ENCODE measurements at regions not wholly inside any gene's neighbourhood (a gene's known extent, or its start where the extent isn't known, plus 50 kb on each side); places are given as distances from the start of the nearest gene placed in this dataset.
A peak's percentile ranks its signal among the peaks of the same experiment; 100 is the strongest.

GRCh38 chr5:44868541-44868940, 59.8 kb downstream of the MRPS30 start:
- DNase-seq: no peak

- no peak for DNase-seq
Measured at GRCh38 chr5:44869928-44870327, 61.2 kb downstream of the MRPS30 start.

- no peak for DNase-seq
Measured at GRCh38 chr5:44870430-44870829, 61.7 kb downstream of the MRPS30 start.

- DNase-seq: no peak
Measured at GRCh38 chr5:44871401-44871800, 62.7 kb downstream of the MRPS30 start.

- DNase-seq: no peak
Measured at GRCh38 chr5:44875661-44876605, 67.2 kb downstream of the MRPS30 start.

- DNase-seq: no peak
Measured at GRCh38 chr5:44881266-44881665, 72.5 kb downstream of the MRPS30 start.

GRCh38 chr5:44884036-44884435, 75.3 kb downstream of the MRPS30 start:
- peak; percentile 13 for DNase-seq

- no peak for DNase-seq
Measured at GRCh38 chr5:44885903-44886302, 77.2 kb downstream of the MRPS30 start.

GRCh38 chr5:44887722-44888121, 79.0 kb downstream of the MRPS30 start:
- DNase-seq: no peak

GRCh38 chr5:44888435-44888834, 79.7 kb downstream of the MRPS30 start:
- DNase-seq: no peak

- no peak for DNase-seq
Measured at GRCh38 chr5:44891116-44891515, 82.4 kb downstream of the MRPS30 start.

GRCh38 chr5:44900273-44900954, 91.7 kb downstream of the MRPS30 start:
- DNase-seq: no peak

GRCh38 chr5:44907396-44907795, 98.6 kb downstream of the MRPS30 start:
- no peak for DNase-seq

GRCh38 chr5:44909004-44909403, 100.3 kb downstream of the MRPS30 start:
- DNase-seq: no peak

GRCh38 chr5:44911501-44911900, 102.8 kb downstream of the MRPS30 start:
- no peak for DNase-seq

- DNase-seq: no peak
Measured at GRCh38 chr5:44914221-44914620, 105.5 kb downstream of the MRPS30 start.

- no peak for DNase-seq
Measured at GRCh38 chr5:44919560-44919959, 110.8 kb downstream of the MRPS30 start.

GRCh38 chr5:44927115-44927733, 118.5 kb downstream of the MRPS30 start:
- DNase-seq: no peak

GRCh38 chr5:44932922-44933585, 124.3 kb downstream of the MRPS30 start:
- no peak for DNase-seq

- no peak for DNase-seq
Measured at GRCh38 chr5:44933686-44934085, 124.9 kb downstream of the MRPS30 start.

- DNase-seq: no peak
Measured at GRCh38 chr5:44935262-44935661, 126.5 kb downstream of the MRPS30 start.

GRCh38 chr5:44935871-44936270, 127.1 kb downstream of the MRPS30 start:
- DNase-seq: no peak

GRCh38 chr5:44942524-44943001, 133.8 kb downstream of the MRPS30 start:
- no peak for DNase-seq
